IMR-90 (cell line): ENCODE measurements at regions not wholly inside any gene's neighbourhood (a gene's known extent, or its start where the extent isn't known, plus 50 kb on each side); places are given as distances from the start of the nearest gene placed in this dataset.
"Not testable (repeated sequence)": the region's sequence is repeated elsewhere in the genome, so short reads cannot be mapped to it uniquely, and the experiment has no call there.

Experiments used
- ATAC-seq: fragments of 200-7000 bp; cut with Tn5 transposase; 2 replicates; pipeline ENCODE4 v1.9.1; 2020; ENCODE audit warnings: low read depth, mild to moderate bottlenecking, moderate library complexity
- BruUV-seq: library from RNA; stranded (reverse); fragments of 400-500 nt; replicated peaks from 2 replicates; lab custom pipeline; 2021; lab: Mats Ljungman, UMichigan
- CTCF ChIA-PET: fragments of 300-600 bp; formaldehyde crosslinking; extraction: SDS; loops from one replicate; lab custom pipeline; 2021; ENCODE audit warnings: antibody characterized with exemption; lab: Yijun Ruan, JAX
- POLR2A ChIA-PET: fragments of 300-600 bp; sonication (Branson Sonifier 250); formaldehyde crosslinking; loops from one replicate; lab custom pipeline; 2022; ENCODE audit warnings: antibody characterized with exemption; ENCODE audit not compliant: unreplicated experiment; lab: Charles Lee
- DNase-seq: peaks from one replicate; pipeline ENCODE4 v3.0.0; 2013
- H2AFZ ChIP-seq: replicated peaks from 2 replicates; pipeline ENCODE3; 2013; ENCODE audit warnings: low read length, mild to moderate bottlenecking; ENCODE audit not compliant: poor library complexity
- H2AK5ac ChIP-seq: 2 replicates; pipeline ENCODE4 v1.6.1; 2013; ENCODE audit warnings: low read depth, low read length, inconsistent platforms
- H2AK9ac ChIP-seq: replicated peaks from 2 replicates; pipeline ENCODE3; 2013; ENCODE audit warnings: mild to moderate bottlenecking, low read depth, low read length, moderate library complexity; ENCODE audit not compliant: poor library complexity
- H2BK120ac ChIP-seq: 2 replicates; pipeline ENCODE4 v1.6.1; 2013; ENCODE audit warnings: low read depth, low read length, inconsistent platforms
- H2BK15ac ChIP-seq: 3 replicates; pipeline ENCODE4 v1.6.1; 2013; ENCODE audit warnings: low read depth, low read length, inconsistent platforms
- H2BK20ac ChIP-seq: 2 replicates; pipeline ENCODE4 v1.6.1; 2013; ENCODE audit warnings: low read depth, mild to moderate bottlenecking, inconsistent platforms, low read length, moderate library complexity
- H2BK5ac ChIP-seq: 2 replicates; pipeline ENCODE4 v1.6.1; 2013; ENCODE audit warnings: mild to moderate bottlenecking, low read depth, low read length, inconsistent platforms; ENCODE audit not compliant: poor library complexity, severe bottlenecking
- H3K14ac ChIP-seq: replicated peaks from 2 replicates; pipeline ENCODE4 v1.6.1; 2013; ENCODE audit warnings: low read depth, low read length, inconsistent platforms
- H3K18ac ChIP-seq: 2 replicates; pipeline ENCODE4 v1.6.1; 2013; ENCODE audit warnings: low read depth, low read length, control low read depth
- H3K23ac ChIP-seq: 2 replicates; pipeline ENCODE4 v1.6.1; 2013; ENCODE audit warnings: low read depth, low read length, inconsistent platforms
- H3K27ac ChIP-seq: 2 replicates; pipeline ENCODE4 v1.5.1; 2013; ENCODE audit warnings: mild to moderate bottlenecking, control low read depth, low read length; ENCODE audit not compliant: insufficient read depth
- H3K27me3 ChIP-seq: 2 replicates; pipeline ENCODE4 v1.6.1; 2013; ENCODE audit warnings: low read length; ENCODE audit not compliant: control insufficient read depth, insufficient read depth
- H3K36me3 ChIP-seq: 2 replicates; pipeline ENCODE4 v1.6.1; 2013; ENCODE audit warnings: low read length, mixed read lengths; ENCODE audit not compliant: control insufficient read depth, insufficient read depth
- H3K4ac ChIP-seq: 2 replicates; pipeline ENCODE4 v1.6.1; 2013; ENCODE audit warnings: low read depth, low read length, inconsistent platforms
- H3K4me1 ChIP-seq: 2 replicates; pipeline ENCODE4 v1.6.1; 2013; ENCODE audit warnings: low read length, mixed read lengths; ENCODE audit not compliant: control insufficient read depth, insufficient read depth
- H3K4me2 ChIP-seq: 2 replicates; pipeline ENCODE4 v1.6.1; 2013; ENCODE audit warnings: low read depth, mild to moderate bottlenecking, control low read depth, low read length, moderate library complexity
- H3K4me3 ChIP-seq: 2 replicates; pipeline ENCODE4 v1.5.1; 2013; ENCODE audit warnings: low read depth, mild to moderate bottlenecking, control low read depth, low read length, moderate library complexity; ENCODE audit not compliant: insufficient read depth
- H3K56ac ChIP-seq: 2 replicates; pipeline ENCODE4 v1.6.1; 2013; ENCODE audit warnings: low read length, inconsistent platforms; ENCODE audit not compliant: insufficient read depth; ENCODE audit errors: extremely low read depth
- H3K79me1 ChIP-seq, 2 experiments: 2 replicates each; pipeline ENCODE4 v1.6.1; 2013; ENCODE audit warnings: low read length in 2 of 2, inconsistent platforms in 1 of 2, low read depth in 1 of 2
- H3K9ac ChIP-seq: 2 replicates; pipeline ENCODE4 v1.6.1; 2013; ENCODE audit warnings: low read depth, low read length, control low read depth
- H3K9me1 ChIP-seq: 2 replicates; pipeline ENCODE4 v1.6.1; 2013; ENCODE audit warnings: low read length, inconsistent platforms; ENCODE audit not compliant: insufficient read depth
- H3K9me3 ChIP-seq: 2 replicates; pipeline ENCODE4 v1.6.1; 2013; ENCODE audit warnings: low read length; ENCODE audit not compliant: control insufficient read depth, insufficient read depth
- H4K20me1 ChIP-seq: 2 replicates; pipeline ENCODE4 v1.6.1; 2013; ENCODE audit warnings: low read length, inconsistent platforms; ENCODE audit not compliant: insufficient read depth
- H4K5ac ChIP-seq: 2 replicates; pipeline ENCODE4 v1.6.1; 2013; ENCODE audit warnings: mild to moderate bottlenecking, low read depth, low read length, control low read depth
- H4K8ac ChIP-seq, 2 experiments: 2 replicates each; pipeline ENCODE4 v1.6.1; 2013; ENCODE audit warnings: low read depth in 2 of 2, low read length in 2 of 2, control low read depth in 1 of 2, inconsistent platforms in 1 of 2
- H4K91ac ChIP-seq: 2 replicates; pipeline ENCODE4 v1.6.1; 2013; ENCODE audit warnings: low read depth, low read length, inconsistent platforms; ENCODE audit not compliant: insufficient read depth
- WGBS, 2 experiments: methylation state at CpG; one replicate each; pipeline versions ENCODE4 v1.1.5 to v1.1.7; 2013; ENCODE audit warnings: missing lambda C conversion rate in 2 of 2; ENCODE audit not compliant: insufficient read length in 1 of 2; ENCODE audit errors: extremely low coverage in 2 of 2; 5-methylcytosine and 5-hydroxymethylcytosine counted together
- dilution Hi-C: fragments of 300-500 bp; cut with HindIII; formaldehyde crosslinking; loops from one replicate; pipeline ENCODE4 v1.14.3; 2018; ENCODE audit warnings: low sequenced_read_pairs; ENCODE audit not compliant: unreplicated experiment
- in situ Hi-C: fragments of 300-500 bp; cut with MboI; formaldehyde crosslinking; loops from 3 replicates; pipeline ENCODE4 v1.14.3; 2019; ENCODE audit warnings: low sequenced_read_pairs, inconsistent platforms, mixed read lengths
- intact Hi-C: fragments of 100-400 bp; cut with micrococcal nuclease; formaldehyde crosslinking; loops from 2 replicates; pipeline ENCODE4 v1.10.0; 2022

GRCh38 chr13:18303240-18303813 is 878.3 kb downstream of the TUBA3C start:
- H3K56ac ChIP-seq, H2BK20ac ChIP-seq, H3K4me1 ChIP-seq, H2BK5ac ChIP-seq, DNase-seq, H4K91ac ChIP-seq, H3K27me3 ChIP-seq, H2BK15ac ChIP-seq, H3K4ac ChIP-seq, H4K20me1 ChIP-seq, H3K9me3 ChIP-seq, H4K8ac ChIP-seq, H2AFZ ChIP-seq, H4K5ac ChIP-seq, H3K36me3 ChIP-seq, BruUV-seq, H2BK120ac ChIP-seq, intact Hi-C loops, H3K9me1 ChIP-seq, dilution Hi-C loops, H3K4me2 ChIP-seq, H3K79me1 ChIP-seq, H3K4me3 ChIP-seq, H3K27ac ChIP-seq, POLR2A ChIA-PET, H2AK9ac ChIP-seq, ATAC-seq, H3K18ac ChIP-seq, H2AK5ac ChIP-seq, CTCF ChIA-PET, H3K9ac ChIP-seq, H3K23ac ChIP-seq, in situ Hi-C loops, H3K14ac ChIP-seq: not testable (repeated sequence)
- WGBS, 2 experiments = 60% methylated on average over 3 of the region's 6 CpGs; no CpG with 5 or more reads in 1 of the 2 experiments

GRCh38 chr13:18300968-18301367 is 880.7 kb downstream of the TUBA3C start:
- DNase-seq, BruUV-seq, H3K56ac ChIP-seq, H2AK5ac ChIP-seq, intact Hi-C loops, H3K9me3 ChIP-seq, POLR2A ChIA-PET, H2BK120ac ChIP-seq, H3K14ac ChIP-seq, H4K5ac ChIP-seq, H4K8ac ChIP-seq, dilution Hi-C loops, H2AK9ac ChIP-seq, H3K27me3 ChIP-seq, H3K79me1 ChIP-seq, H3K9ac ChIP-seq, H4K20me1 ChIP-seq, ATAC-seq, CTCF ChIA-PET, H3K9me1 ChIP-seq, H2BK5ac ChIP-seq, H3K4me3 ChIP-seq, H3K36me3 ChIP-seq, H3K18ac ChIP-seq, H3K23ac ChIP-seq, H3K4me2 ChIP-seq, H2BK15ac ChIP-seq, H3K4me1 ChIP-seq, in situ Hi-C loops, H4K91ac ChIP-seq, H3K27ac ChIP-seq, H2BK20ac ChIP-seq, H3K4ac ChIP-seq, H2AFZ ChIP-seq: not testable (repeated sequence)
- WGBS, 2 experiments = no CpG with 5 or more reads among the region's 1 CpG
